IgD-negative memory B cell (primary cell): ENCODE measurements at regions not wholly inside any gene's neighbourhood (a gene's known extent, or its start where the extent isn't known, plus 50 kb on each side); places are given as distances from the start of the nearest gene placed in this dataset.

Source experiments
- H3K27ac Mint-ChIP-seq, 3 donors: one replicate each; pipeline ENCODE4 v1.8.0; 2020 to 2022; ENCODE audit warnings: mild to moderate bottlenecking in 3 of 3, mixed read lengths in 3 of 3, moderate library complexity in 1 of 3
- H3K27me3 Mint-ChIP-seq: one replicate; pipeline ENCODE4 v1.8.0; 2021; ENCODE audit warnings: mixed read lengths
- H3K36me3 Mint-ChIP-seq: one replicate; pipeline ENCODE4 v1.8.0; 2020; ENCODE audit warnings: mild to moderate bottlenecking, mixed read lengths
- H3K4me1 Mint-ChIP-seq, 3 donors: one replicate each; pipeline ENCODE4 v1.8.0; 2020 to 2022; ENCODE audit warnings: mixed read lengths in 3 of 3, mild to moderate bottlenecking in 1 of 3
- H3K4me3 Mint-ChIP-seq, 4 donors: one replicate each; pipeline ENCODE4 v1.8.0; 2020 to 2022; ENCODE audit warnings: mild to moderate bottlenecking in 4 of 4, mixed read lengths in 4 of 4, moderate library complexity in 3 of 4
- H3K9me3 Mint-ChIP-seq, 3 donors: one replicate each; pipeline ENCODE4 v1.8.0; 2020 to 2021; ENCODE audit warnings: mixed read lengths in 3 of 3, mild to moderate bottlenecking in 1 of 3

DNA sequence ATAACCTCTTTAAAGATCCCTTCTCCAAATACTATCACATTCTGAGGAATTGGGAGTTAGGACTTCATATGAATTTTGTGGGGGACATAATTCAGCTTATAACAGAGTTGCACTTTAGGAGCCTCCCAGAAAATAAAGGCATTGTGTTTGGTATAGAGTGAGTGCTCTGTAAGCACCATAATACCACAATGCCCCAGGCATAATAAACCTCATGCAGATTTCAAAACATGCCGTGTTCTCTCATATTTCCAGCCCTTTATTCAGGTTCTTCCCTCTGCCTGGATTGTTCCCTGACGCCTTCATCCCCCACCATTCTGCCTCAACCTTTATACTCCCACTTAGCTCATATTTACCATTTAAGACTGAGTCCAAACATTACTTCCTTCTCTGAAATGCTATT is 398.8 kb upstream of the FAT3 start:
- Mint-ChIP-seq H3K4me1 (no peaks in the 10 kb centered on the region), H3K27me3 (no peaks in the 10 kb centered on the region), H3K36me3 (peaks cover 2% of the 10 kb centered on the region), H3K9me3 (peaks cover 0 to 5% (median 3%) of the 10 kb centered on the region in 3 donors), H3K4me3 (no peak overlapping the region), H3K27ac (no peak overlapping the region)

GRCh38 chr11:91823252-91823830 is 401.3 kb upstream of the FAT3 start:
- no peaks in the 10 kb centered on the region for H3K27me3 Mint-ChIP-seq
- peaks cover 0 to 5% (median 2%) of the 10 kb centered on the region in 3 donors for H3K9me3 Mint-ChIP-seq

GRCh38 chr11:91822805-91823204 is 401.8 kb upstream of the FAT3 start:
- Mint-ChIP-seq H3K27ac (no peak overlapping the region), H3K27me3 (no peaks in the 10 kb centered on the region), H3K4me3 (no peak overlapping the region), H3K9me3 (peaks cover 0 to 3% (median 2%) of the 10 kb centered on the region in 3 donors), H3K36me3 (peaks cover 2% of the 10 kb centered on the region), H3K4me1 (no peaks in the 10 kb centered on the region)

More at GRCh38 chr11:91823252-91823830, 401.3 kb upstream of the FAT3 start:
- Mint-ChIP-seq H3K36me3 (peaks cover 2% of the 10 kb centered on the region), H3K4me1 (no peaks in the 10 kb centered on the region), H3K27ac (no peak overlapping the region), H3K4me3 (no peak overlapping the region)

DNA sequence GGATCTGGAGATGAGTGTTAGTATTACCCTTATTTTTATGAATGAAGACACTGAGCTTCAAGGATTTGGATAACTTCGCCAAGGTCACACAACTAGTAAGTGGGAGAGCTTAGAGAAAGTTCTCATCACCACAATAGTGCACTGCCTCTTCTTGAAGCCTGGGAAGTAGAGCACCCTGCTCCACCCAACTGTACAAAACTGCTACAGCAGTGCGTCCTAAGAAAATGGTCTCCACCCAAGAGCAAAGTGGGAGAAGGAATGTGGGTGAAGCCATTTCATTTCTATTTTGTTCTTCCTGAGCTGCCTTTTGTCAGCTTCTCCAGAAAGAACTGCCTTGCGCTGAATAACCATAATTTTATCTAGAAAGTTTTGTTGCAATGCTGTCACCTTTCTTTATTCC is 403.9 kb upstream of the FAT3 start:
- Mint-ChIP-seq H3K9me3 (no peaks in the 10 kb centered on the region), H3K27ac (no peak overlapping the region), H3K27me3 (no peaks in the 10 kb centered on the region), H3K36me3 (peaks cover 2% of the 10 kb centered on the region), H3K4me3 (no peak overlapping the region), H3K4me1 (no peaks in the 10 kb centered on the region)

- Mint-ChIP-seq H3K4me3 (peak overlapping the region in 1 of 4 donors; percentile 15), H3K9me3 (peaks cover 0 to under 1% (median 0%) of the 10 kb centered on the region in 3 donors), H3K27ac (no peak overlapping the region), H3K27me3 (no peaks in the 10 kb centered on the region), H3K4me1 (no peaks in the 10 kb centered on the region), H3K36me3 (peaks cover 2% of the 10 kb centered on the region)
Measured at GRCh38 chr11:91819777-91820176, 404.8 kb upstream of the FAT3 start.

DNA sequence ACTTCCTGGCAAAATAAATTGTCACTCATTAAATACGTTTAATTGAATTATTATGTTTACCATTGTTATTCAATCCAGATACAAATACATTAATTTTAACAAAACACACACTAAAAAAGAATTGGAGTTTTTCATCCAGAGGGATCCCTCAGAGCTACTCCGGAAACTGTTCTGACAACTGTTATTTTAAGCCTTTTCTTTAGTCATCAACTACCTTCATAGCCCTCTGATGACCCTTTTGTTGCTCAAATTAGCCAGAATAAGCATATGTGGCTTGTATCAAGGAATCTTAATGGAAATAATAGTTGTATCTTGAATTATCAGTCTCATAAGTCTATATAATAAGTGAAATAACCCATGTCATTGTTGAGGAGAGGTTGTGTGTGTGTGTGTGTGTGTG is 405.4 kb upstream of the FAT3 start:
- Mint-ChIP-seq H3K4me3 (no peak overlapping the region), H3K4me1 (no peaks in the 10 kb centered on the region), H3K36me3 (peaks cover 2% of the 10 kb centered on the region), H3K9me3 (peaks cover 0 to 2% (median 0%) of the 10 kb centered on the region in 3 donors), H3K27ac (no peak overlapping the region), H3K27me3 (no peaks in the 10 kb centered on the region)

DNA sequence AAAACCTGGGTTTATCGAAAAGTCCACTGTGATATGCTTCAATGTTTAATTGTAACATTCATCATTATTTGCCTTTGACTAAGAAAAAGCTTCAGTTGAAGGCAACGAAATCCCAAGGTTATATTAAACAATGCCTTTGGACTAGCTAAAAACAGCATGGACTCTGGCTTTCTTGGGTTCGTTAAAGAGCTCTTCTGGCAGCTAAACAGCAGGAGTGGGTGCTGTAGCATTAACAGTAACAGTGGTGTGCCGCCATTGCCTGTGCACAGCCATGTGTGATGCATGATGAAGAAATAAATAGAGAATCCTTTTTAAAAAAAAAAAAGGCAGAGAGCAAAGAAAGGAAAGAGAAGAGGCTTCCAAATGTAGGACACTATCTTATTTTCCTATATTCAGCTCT is 406.6 kb upstream of the FAT3 start:
- Mint-ChIP-seq H3K4me3 (no peak overlapping the region), H3K36me3 (peaks cover 2% of the 10 kb centered on the region), H3K27ac (no peak overlapping the region), H3K9me3 (peaks cover 0 to 2% (median 0%) of the 10 kb centered on the region in 3 donors), H3K4me1 (no peaks in the 10 kb centered on the region), H3K27me3 (no peaks in the 10 kb centered on the region)

- H3K27me3 Mint-ChIP-seq = peaks cover 2% of the 10 kb centered on the region
- peaks cover under 1 to 3% (median 2%) of the 10 kb centered on the region in 3 donors for H3K9me3 Mint-ChIP-seq
- no peak overlapping the region for H3K4me3 Mint-ChIP-seq
- H3K36me3 Mint-ChIP-seq = no peaks in the 10 kb centered on the region
- no peaks in the 10 kb centered on the region for H3K4me1 Mint-ChIP-seq
- H3K27ac Mint-ChIP-seq = no peak overlapping the region
Measured at GRCh38 chr11:91813263-91813662, 411.4 kb upstream of the FAT3 start.

DNA sequence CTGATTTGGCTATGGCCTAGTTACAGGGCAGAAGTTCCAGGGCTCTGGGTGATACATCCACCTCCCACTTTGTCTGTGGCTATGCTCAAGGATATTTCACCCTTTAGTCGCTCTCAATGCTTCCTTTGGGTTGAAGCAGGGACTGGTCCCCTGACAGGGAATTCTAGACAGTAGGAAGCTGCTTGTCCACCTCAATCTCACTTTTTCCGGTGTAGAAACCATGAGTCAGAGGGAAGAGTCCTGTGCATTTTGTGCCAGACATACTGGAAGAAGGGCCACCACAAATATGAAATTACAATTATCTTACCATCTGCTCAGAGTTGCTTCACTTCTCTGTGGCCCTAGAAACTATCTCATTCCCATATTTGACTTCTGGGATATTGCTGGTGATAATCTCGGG is 413.7 kb upstream of the FAT3 start:
- H3K9me3 Mint-ChIP-seq = peaks cover 2 to 8% (median 6%) of the 10 kb centered on the region in 3 donors
- H3K4me3 Mint-ChIP-seq = no peak overlapping the region
- H3K27me3 Mint-ChIP-seq = peaks cover 2% of the 10 kb centered on the region
- H3K27ac Mint-ChIP-seq = no peak overlapping the region
- H3K4me1 Mint-ChIP-seq = no peaks in the 10 kb centered on the region
- H3K36me3 Mint-ChIP-seq = no peaks in the 10 kb centered on the region

DNA sequence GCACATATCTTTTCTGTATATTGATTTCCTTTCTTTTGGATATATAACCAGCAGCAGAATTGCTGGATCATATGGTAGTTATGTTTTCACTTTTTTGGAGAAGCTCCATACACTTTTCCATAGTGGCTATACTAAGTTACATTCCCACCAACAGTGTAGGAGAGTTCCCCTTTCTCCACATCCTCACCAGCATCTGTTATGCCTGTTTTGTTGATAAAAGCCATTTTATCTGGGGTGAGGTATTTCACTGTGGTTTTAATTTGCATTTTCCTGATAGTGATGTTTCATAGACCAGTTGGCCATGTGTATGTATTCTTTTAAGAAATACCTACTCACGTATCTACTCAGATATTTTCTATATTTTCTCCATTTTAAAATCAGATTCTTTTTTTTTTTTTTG is 419.3 kb upstream of the FAT3 start:
- Mint-ChIP-seq H3K9me3 (peaks cover 0 to 6% (median 6%) of the 10 kb centered on the region in 3 donors), H3K27ac (no peak overlapping the region), H3K4me3 (no peak overlapping the region), H3K27me3 (no peaks in the 10 kb centered on the region), H3K36me3 (no peaks in the 10 kb centered on the region), H3K4me1 (no peaks in the 10 kb centered on the region)

GRCh38 chr11:91804042-91804441 is 420.6 kb upstream of the FAT3 start:
- Mint-ChIP-seq H3K36me3 (no peaks in the 10 kb centered on the region), H3K27ac (no peak overlapping the region), H3K27me3 (no peaks in the 10 kb centered on the region), H3K9me3 (peaks cover 0 to 6% (median 6%) of the 10 kb centered on the region in 3 donors), H3K4me1 (no peaks in the 10 kb centered on the region), H3K4me3 (no peak overlapping the region)

- no peaks in the 10 kb centered on the region for H3K4me1 Mint-ChIP-seq
- no peak overlapping the region for H3K4me3 Mint-ChIP-seq
- H3K36me3 Mint-ChIP-seq = no peaks in the 10 kb centered on the region
- H3K27me3 Mint-ChIP-seq = no peaks in the 10 kb centered on the region
- H3K27ac Mint-ChIP-seq = no peak overlapping the region
- peaks cover 0 to 5% (median 2%) of the 10 kb centered on the region in 3 donors for H3K9me3 Mint-ChIP-seq
Measured at GRCh38 chr11:91802475-91802874, 422.1 kb upstream of the FAT3 start.

DNA sequence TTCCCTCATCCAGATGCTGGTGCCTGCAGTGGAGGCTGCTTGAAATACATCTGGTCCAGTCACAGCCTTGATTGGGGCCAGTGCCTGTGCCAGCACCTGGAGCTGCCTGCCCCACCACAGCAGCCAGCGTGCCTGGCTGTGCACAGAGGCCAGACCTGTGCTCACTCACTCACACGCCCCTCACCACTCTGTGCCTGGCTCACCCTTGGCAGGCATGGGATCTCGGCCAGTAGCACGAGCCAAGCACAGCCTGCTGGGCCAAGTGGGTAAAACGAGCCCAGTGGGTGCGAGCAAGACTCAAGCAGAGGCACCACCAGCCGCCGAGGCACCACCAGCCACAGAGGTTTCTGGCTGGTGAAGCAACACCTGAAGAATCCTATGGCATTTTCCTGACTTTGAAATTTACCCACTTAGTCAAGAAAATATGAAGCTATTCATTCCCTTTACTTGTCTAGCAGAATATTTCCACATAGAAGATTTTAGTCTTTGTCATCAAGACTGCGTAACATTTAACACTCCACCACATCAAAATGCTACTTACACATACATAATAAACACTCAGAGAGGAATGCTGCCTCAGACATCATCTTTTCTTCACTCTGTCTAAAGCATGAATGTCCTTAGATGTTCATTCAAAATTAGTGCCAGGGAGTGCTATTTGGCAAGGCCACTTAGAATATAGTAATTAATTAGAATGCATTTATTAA is 424.3 kb upstream of the FAT3 start:
- no peaks in the 10 kb centered on the region for H3K36me3 Mint-ChIP-seq
- no peak overlapping the region for H3K27ac Mint-ChIP-seq

GRCh38 chr11:91798240-91798639 is 426.4 kb upstream of the FAT3 start:
- Mint-ChIP-seq H3K27ac (no peak overlapping the region), H3K36me3 (no peaks in the 10 kb centered on the region), H3K27me3 (no peaks in the 10 kb centered on the region), H3K4me3 (no peak overlapping the region), H3K9me3 (peaks cover 0 to 1% (median 1%) of the 10 kb centered on the region in 3 donors), H3K4me1 (no peaks in the 10 kb centered on the region)

More for the DNA sequence above, 424.3 kb upstream of the FAT3 start:
- Mint-ChIP-seq H3K4me1 (no peaks in the 10 kb centered on the region), H3K27me3 (no peaks in the 10 kb centered on the region), H3K9me3 (peaks cover 0 to 1% (median 1%) of the 10 kb centered on the region in 3 donors), H3K4me3 (no peak overlapping the region)

- Mint-ChIP-seq H3K4me3 (no peak overlapping the region), H3K9me3 (peaks cover 0 to 1% (median 1%) of the 10 kb centered on the region in 3 donors), H3K36me3 (no peaks in the 10 kb centered on the region), H3K27ac (no peak overlapping the region), H3K27me3 (no peaks in the 10 kb centered on the region), H3K4me1 (no peaks in the 10 kb centered on the region)
Measured at GRCh38 chr11:91796999-91797398, 427.6 kb upstream of the FAT3 start.
